ENCODE measurements at regions not wholly inside any gene's neighbourhood (a gene's known extent, or its start where the extent isn't known, plus 50 kb on each side); places are given as distances from the start of the nearest gene placed in this dataset.

DNA sequence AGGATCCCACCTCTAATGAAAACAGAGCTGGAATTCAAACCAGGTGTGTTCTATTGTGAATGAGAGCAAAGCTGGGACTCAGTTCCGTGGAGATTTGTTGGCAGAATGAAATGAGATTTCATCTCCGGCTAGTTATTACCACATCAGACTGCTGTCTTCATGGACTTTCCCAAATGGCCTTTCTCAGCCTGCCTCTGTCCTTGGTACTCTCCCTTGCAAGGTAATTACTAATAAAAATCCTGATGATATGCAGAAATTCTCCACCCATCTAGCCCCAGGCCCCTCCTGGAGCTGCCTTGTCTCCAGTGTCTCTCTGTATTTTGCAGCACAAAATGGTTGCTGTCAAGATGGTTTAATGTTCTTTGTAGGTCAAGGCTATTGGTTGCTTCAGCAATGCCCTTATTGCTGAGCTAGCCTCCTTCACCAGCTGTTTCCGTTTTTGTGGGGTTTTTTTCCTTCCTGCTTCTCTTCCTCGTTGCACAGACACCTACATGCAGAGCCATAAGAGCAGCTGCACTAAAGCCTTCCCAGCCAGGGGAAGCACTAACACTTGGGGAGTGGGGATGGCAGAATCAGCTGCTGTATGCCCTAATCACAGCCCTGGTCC, 185.0 kb upstream of the GHITM start:
- TF ChIP-seq, protein P1, sequence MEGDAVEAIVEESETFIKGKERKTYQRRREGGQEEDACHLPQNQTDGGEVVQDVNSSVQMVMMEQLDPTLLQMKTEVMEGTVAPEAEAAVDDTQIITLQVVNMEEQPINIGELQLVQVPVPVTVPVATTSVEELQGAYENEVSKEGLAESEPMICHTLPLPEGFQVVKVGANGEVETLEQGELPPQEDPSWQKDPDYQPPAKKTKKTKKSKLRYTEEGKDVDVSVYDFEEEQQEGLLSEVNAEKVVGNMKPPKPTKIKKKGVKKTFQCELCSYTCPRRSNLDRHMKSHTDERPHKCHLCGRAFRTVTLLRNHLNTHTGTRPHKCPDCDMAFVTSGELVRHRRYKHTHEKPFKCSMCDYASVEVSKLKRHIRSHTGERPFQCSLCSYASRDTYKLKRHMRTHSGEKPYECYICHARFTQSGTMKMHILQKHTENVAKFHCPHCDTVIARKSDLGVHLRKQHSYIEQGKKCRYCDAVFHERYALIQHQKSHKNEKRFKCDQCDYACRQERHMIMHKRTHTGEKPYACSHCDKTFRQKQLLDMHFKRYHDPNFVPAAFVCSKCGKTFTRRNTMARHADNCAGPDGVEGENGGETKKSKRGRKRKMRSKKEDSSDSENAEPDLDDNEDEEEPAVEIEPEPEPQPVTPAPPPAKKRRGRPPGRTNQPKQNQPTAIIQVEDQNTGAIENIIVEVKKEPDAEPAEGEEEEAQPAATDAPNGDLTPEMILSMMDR (IDR thresholded peaks at IDR 0.05): no peak
- TF ChIP-seq POLR2A (IDR thresholded peaks at IDR 0.05): no peak

Data from thyroid gland (tissue), 4 donors.